ENCODE measurements at regions not wholly inside any gene's neighbourhood (a gene's known extent, or its start where the extent isn't known, plus 50 kb on each side); places are given as distances from the start of the nearest gene placed in this dataset.

DNA sequence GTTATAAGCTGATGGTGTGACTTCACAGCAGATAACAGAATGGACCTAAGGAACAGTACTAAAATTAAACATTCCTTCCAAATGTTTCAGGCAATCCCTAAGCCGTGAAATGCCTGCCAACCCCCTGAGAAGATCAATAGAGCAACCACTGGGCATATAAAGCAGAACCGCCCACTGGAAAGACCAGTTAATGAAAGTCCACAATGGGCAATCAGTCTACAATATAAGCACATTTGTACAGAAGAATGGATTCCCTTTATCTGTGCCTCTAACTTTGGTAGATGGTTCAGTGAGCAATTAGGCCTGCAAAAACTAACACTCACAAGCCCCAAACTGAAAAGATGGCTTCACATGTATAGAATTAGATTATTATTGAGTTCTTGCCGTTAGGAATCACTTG, 286.6 kb downstream of the UBE3D start:
- no TSS peak for BruUV-seq (replicated peaks)
- ATAC-seq = no peak

DNA sequence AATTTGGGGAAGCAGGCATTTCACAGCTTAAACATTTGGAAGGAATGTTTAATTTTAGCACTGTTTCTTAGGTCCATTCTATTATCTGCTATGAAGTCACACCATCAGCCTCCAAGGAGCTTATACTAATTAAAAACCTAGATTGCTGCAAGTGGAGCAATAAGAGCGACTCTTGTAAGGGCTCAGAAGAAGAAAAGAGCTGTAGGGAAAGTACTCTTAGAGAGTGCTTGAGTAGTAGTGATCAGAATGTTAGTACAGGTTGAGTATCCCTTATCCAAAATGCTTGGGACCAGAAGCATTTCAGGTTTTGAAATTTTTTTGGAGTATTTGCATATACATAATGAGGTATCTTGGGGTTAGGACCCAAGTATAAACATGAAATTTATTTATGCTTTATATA, 285.3 kb downstream of the UBE3D start:
- in situ Hi-C loops (cut with HindIII; ENCODE audit: low pct_unique_long_range_greater_than_20kb, low sequenced_read_pairs) (no loop called here), intact Hi-C loops (cut with micrococcal nuclease; ENCODE audit: unreplicated experiment) (no loop called here)
- DNase-seq (ENCODE audit: low read depth, low spot score) (no peak), ATAC-seq (no peak)
- H3K4me1 ChIP-seq (ENCODE audit: control insufficient read depth, insufficient read depth, low read length) = no peaks in the 10 kb centered on the region
- H3K9me3 ChIP-seq (ENCODE audit: control insufficient read depth, insufficient read depth, low read depth, low read length) = no peaks in the 10 kb centered on the region
- no peaks in the 10 kb centered on the region for H3K27me3 ChIP-seq (ENCODE audit: control insufficient read depth, insufficient read depth, low read length)
- BruUV-seq (replicated peaks) = no TSS peak
- TF ChIP-seq SIN3A (IDR thresholded peaks at IDR 0.05; ENCODE audit: borderline replicate concordance, insufficient read depth, low read depth, low read length) = no peak
- TF ChIP-seq, protein P1, sequence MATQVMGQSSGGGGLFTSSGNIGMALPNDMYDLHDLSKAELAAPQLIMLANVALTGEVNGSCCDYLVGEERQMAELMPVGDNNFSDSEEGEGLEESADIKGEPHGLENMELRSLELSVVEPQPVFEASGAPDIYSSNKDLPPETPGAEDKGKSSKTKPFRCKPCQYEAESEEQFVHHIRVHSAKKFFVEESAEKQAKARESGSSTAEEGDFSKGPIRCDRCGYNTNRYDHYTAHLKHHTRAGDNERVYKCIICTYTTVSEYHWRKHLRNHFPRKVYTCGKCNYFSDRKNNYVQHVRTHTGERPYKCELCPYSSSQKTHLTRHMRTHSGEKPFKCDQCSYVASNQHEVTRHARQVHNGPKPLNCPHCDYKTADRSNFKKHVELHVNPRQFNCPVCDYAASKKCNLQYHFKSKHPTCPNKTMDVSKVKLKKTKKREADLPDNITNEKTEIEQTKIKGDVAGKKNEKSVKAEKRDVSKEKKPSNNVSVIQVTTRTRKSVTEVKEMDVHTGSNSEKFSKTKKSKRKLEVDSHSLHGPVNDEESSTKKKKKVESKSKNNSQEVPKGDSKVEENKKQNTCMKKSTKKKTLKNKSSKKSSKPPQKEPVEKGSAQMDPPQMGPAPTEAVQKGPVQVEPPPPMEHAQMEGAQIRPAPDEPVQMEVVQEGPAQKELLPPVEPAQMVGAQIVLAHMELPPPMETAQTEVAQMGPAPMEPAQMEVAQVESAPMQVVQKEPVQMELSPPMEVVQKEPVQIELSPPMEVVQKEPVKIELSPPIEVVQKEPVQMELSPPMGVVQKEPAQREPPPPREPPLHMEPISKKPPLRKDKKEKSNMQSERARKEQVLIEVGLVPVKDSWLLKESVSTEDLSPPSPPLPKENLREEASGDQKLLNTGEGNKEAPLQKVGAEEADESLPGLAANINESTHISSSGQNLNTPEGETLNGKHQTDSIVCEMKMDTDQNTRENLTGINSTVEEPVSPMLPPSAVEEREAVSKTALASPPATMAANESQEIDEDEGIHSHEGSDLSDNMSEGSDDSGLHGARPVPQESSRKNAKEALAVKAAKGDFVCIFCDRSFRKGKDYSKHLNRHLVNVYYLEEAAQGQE (IDR thresholded peaks at IDR 0.05; ENCODE audit: insufficient read depth in 1 of 2, low read depth in 2 of 2, low read length in 1 of 2) = no peak
- TF ChIP-seq POLR2AphosphoS5 (IDR thresholded peaks at IDR 0.05; ENCODE audit: low read depth, low read length) = no peak
- TF ChIP-seq TCF7L2 (IDR thresholded peaks at IDR 0.05; ENCODE audit: low read depth, low read length) = no peak
- TF ChIP-seq, protein P2, sequence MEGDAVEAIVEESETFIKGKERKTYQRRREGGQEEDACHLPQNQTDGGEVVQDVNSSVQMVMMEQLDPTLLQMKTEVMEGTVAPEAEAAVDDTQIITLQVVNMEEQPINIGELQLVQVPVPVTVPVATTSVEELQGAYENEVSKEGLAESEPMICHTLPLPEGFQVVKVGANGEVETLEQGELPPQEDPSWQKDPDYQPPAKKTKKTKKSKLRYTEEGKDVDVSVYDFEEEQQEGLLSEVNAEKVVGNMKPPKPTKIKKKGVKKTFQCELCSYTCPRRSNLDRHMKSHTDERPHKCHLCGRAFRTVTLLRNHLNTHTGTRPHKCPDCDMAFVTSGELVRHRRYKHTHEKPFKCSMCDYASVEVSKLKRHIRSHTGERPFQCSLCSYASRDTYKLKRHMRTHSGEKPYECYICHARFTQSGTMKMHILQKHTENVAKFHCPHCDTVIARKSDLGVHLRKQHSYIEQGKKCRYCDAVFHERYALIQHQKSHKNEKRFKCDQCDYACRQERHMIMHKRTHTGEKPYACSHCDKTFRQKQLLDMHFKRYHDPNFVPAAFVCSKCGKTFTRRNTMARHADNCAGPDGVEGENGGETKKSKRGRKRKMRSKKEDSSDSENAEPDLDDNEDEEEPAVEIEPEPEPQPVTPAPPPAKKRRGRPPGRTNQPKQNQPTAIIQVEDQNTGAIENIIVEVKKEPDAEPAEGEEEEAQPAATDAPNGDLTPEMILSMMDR (IDR thresholded peaks at IDR 0.05) = no peak
- ChIA-PET CTCF (no interaction called here), POLR2A (no interaction called here)
- no peaks in the 10 kb centered on the region for H3K36me3 ChIP-seq (ENCODE audit: control insufficient read depth, insufficient read depth, low read length)
- H3K4me3 ChIP-seq (ENCODE audit: low read depth in 2 of 2, low read length in 2 of 2) = no peak overlapping the region
- no peak overlapping the region for H3K27ac ChIP-seq (ENCODE audit: low read length)

More for the DNA sequence above, 286.6 kb downstream of the UBE3D start:
- ChIA-PET CTCF (no interaction called here), POLR2A (no interaction called here)
- in situ Hi-C loops (cut with HindIII; ENCODE audit: low pct_unique_long_range_greater_than_20kb, low sequenced_read_pairs) (no loop called here), intact Hi-C loops (cut with micrococcal nuclease; ENCODE audit: unreplicated experiment) (no loop called here)
- TF ChIP-seq POLR2AphosphoS5 (IDR thresholded peaks at IDR 0.05; ENCODE audit: low read depth, low read length) = no peak
- TF ChIP-seq SIN3A (IDR thresholded peaks at IDR 0.05; ENCODE audit: borderline replicate concordance, insufficient read depth, low read depth, low read length) = no peak
- TF ChIP-seq, protein P2 (IDR thresholded peaks at IDR 0.05) = no peak
- TF ChIP-seq, protein P1 (IDR thresholded peaks at IDR 0.05; ENCODE audit: insufficient read depth in 1 of 2, low read depth in 2 of 2, low read length in 1 of 2) = no peak
- TF ChIP-seq TCF7L2 (IDR thresholded peaks at IDR 0.05; ENCODE audit: low read depth, low read length) = no peak
- H3K4me1 ChIP-seq (ENCODE audit: control insufficient read depth, insufficient read depth, low read length) = no peaks in the 10 kb centered on the region
- no peak overlapping the region for H3K27ac ChIP-seq (ENCODE audit: low read length)
- H3K4me3 ChIP-seq (ENCODE audit: low read depth in 2 of 2, low read length in 2 of 2) = no peak overlapping the region
- H3K9me3 ChIP-seq (ENCODE audit: control insufficient read depth, insufficient read depth, low read depth, low read length) = no peaks in the 10 kb centered on the region
- DNase-seq (ENCODE audit: low read depth, low spot score) = no peak
- H3K36me3 ChIP-seq (ENCODE audit: control insufficient read depth, insufficient read depth, low read length) = no peaks in the 10 kb centered on the region
- H3K27me3 ChIP-seq (ENCODE audit: control insufficient read depth, insufficient read depth, low read length) = no peaks in the 10 kb centered on the region
